ENCODE measurements at regions not wholly inside any gene's neighbourhood (a gene's known extent, or its start where the extent isn't known, plus 50 kb on each side); places are given as distances from the start of the nearest gene placed in this dataset.
A peak's percentile ranks its signal among the peaks of the same experiment; 100 is the strongest.
"Not testable (repeated sequence)": the region's sequence is repeated elsewhere in the genome, so short reads cannot be mapped to it uniquely, and the experiment has no call there.

- DNase-seq = no peak
Measured at GRCh38 chr15:62218841-62219240, 53.8 kb upstream of the C2CD4B start.

GRCh38 chr15:62219799-62220198 is 54.7 kb upstream of the C2CD4B start:
- no peak for DNase-seq

- DNase-seq = no peak
Measured at GRCh38 chr15:62223020-62223419, 57.9 kb upstream of the C2CD4B start.

- DNase-seq = no peak
Measured at GRCh38 chr15:62228604-62229003, 63.5 kb upstream of the C2CD4B start.

- no peak for DNase-seq
Measured at GRCh38 chr15:62231856-62232255, 66.8 kb upstream of the C2CD4B start.

- no peak for DNase-seq
Measured at GRCh38 chr15:62240121-62241096, 75.3 kb upstream of the C2CD4B start.

GRCh38 chr15:62241135-62241770 is 76.2 kb upstream of the C2CD4B start:
- no peak for DNase-seq

GRCh38 chr15:62242999-62243398 is 77.9 kb upstream of the C2CD4B start:
- no peak for DNase-seq

GRCh38 chr15:62244762-62245161 is 79.7 kb upstream of the C2CD4B start:
- DNase-seq = no peak

- DNase-seq = no peak
Measured at GRCh38 chr15:62248277-62248984, 83.3 kb upstream of the C2CD4B start.

- no peak for DNase-seq
Measured at GRCh38 chr15:62249501-62249900, 84.4 kb upstream of the C2CD4B start.

- DNase-seq = no peak
Measured at GRCh38 chr15:62250186-62250585, 85.1 kb upstream of the C2CD4B start.

- no peak for DNase-seq
Measured at GRCh38 chr15:62250978-62251377, 85.9 kb upstream of the C2CD4B start.

GRCh38 chr15:62253294-62253693 is 88.2 kb upstream of the C2CD4B start:
- no peak for DNase-seq

- DNase-seq = peak; percentile 62
Measured at GRCh38 chr15:62254137-62254934, 89.3 kb upstream of the C2CD4B start.

- DNase-seq = not testable (repeated sequence)
Measured at GRCh38 chr15:62256430-62256829, 91.3 kb upstream of the C2CD4B start.

- DNase-seq = no peak
Measured at GRCh38 chr15:62257996-62258521, 93.0 kb upstream of the C2CD4B start.

GRCh38 chr15:62262305-62262941 is 97.3 kb upstream of the C2CD4B start:
- no peak for DNase-seq

- DNase-seq = no peak
Measured at GRCh38 chr15:62264196-62264595, 99.1 kb upstream of the C2CD4B start.

- no peak for DNase-seq
Measured at GRCh38 chr15:62269504-62269903, 104.4 kb upstream of the C2CD4B start.

GRCh38 chr15:62270216-62270921 is 105.3 kb upstream of the C2CD4B start:
- no peak for DNase-seq
